Mesendoderm (in vitro differentiated cells): ENCODE measurements at regions not wholly inside any gene's neighbourhood (a gene's known extent, or its start where the extent isn't known, plus 50 kb on each side); places are given as distances from the start of the nearest gene placed in this dataset.

ENCODE experiments used
- DNase-seq: peaks from one replicate; pipeline ENCODE4 v3.0.0; 2013
- H2AK5ac ChIP-seq: 2 replicates; pipeline ENCODE4 v1.6.1; 2013; ENCODE audit warnings: low read length, inconsistent platforms
- H2BK120ac ChIP-seq: 2 replicates; pipeline ENCODE4 v1.6.1; 2013; ENCODE audit warnings: low read depth, mild to moderate bottlenecking, low read length, moderate library complexity, mixed read lengths
- H2BK15ac ChIP-seq: replicated peaks from 2 replicates; pipeline ENCODE4 v1.6.1; 2013; ENCODE audit warnings: low read depth, mild to moderate bottlenecking, moderate library complexity
- H2BK5ac ChIP-seq: 2 replicates; pipeline ENCODE4 v1.6.1; 2013; ENCODE audit warnings: low read length, inconsistent platforms
- H3K18ac ChIP-seq: 2 replicates; pipeline ENCODE4 v1.6.1; 2013; ENCODE audit warnings: mild to moderate bottlenecking, low read length, mixed read lengths
- H3K23ac ChIP-seq: one replicate; pipeline ENCODE4 v1.6.1; 2013; ENCODE audit warnings: low read length
- H3K27ac ChIP-seq: 2 replicates; pipeline ENCODE4 v1.5.1; 2013; ENCODE audit warnings: low read depth, mild to moderate bottlenecking, inconsistent platforms, low read length, moderate library complexity
- H3K27me3 ChIP-seq: 2 replicates; pipeline ENCODE4 v1.6.1; 2013; ENCODE audit warnings: low read length, control low read depth, mild to moderate bottlenecking, inconsistent platforms; ENCODE audit not compliant: insufficient read depth, poor library complexity
- H3K36me3 ChIP-seq: 2 replicates; pipeline ENCODE4 v1.6.1; 2013; ENCODE audit warnings: low read length, inconsistent platforms; ENCODE audit not compliant: control insufficient read depth, insufficient read depth
- H3K4ac ChIP-seq: one replicate; pipeline ENCODE4 v1.6.1; 2013; ENCODE audit warnings: low read depth, mild to moderate bottlenecking, low read length, moderate library complexity
- H3K4me1 ChIP-seq: 2 replicates; pipeline ENCODE4 v1.6.1; 2013; ENCODE audit warnings: low read depth, low read length, inconsistent platforms; ENCODE audit not compliant: control insufficient read depth
- H3K4me2 ChIP-seq: 2 replicates; pipeline ENCODE4 v1.6.1; 2013; ENCODE audit warnings: low read length
- H3K4me3 ChIP-seq: 2 replicates; pipeline ENCODE4 v1.5.1; 2013; ENCODE audit warnings: mild to moderate bottlenecking, low read length
- H3K56ac ChIP-seq: one replicate; pipeline ENCODE4 v1.6.1; 2013; ENCODE audit warnings: low read length
- H3K79me1 ChIP-seq: 2 replicates; pipeline ENCODE4 v1.6.1; 2013; ENCODE audit warnings: low read length, inconsistent platforms
- H3K79me2 ChIP-seq: 2 replicates; pipeline ENCODE4 v1.6.1; 2013; ENCODE audit warnings: mild to moderate bottlenecking, low read length; ENCODE audit not compliant: control insufficient read depth, insufficient read depth
- H3K9ac ChIP-seq: 2 replicates; pipeline ENCODE4 v1.6.1; 2013; ENCODE audit warnings: low read length, inconsistent platforms
- H4K5ac ChIP-seq: one replicate; pipeline ENCODE4 v1.6.1; 2013; ENCODE audit warnings: low read length
- H4K8ac ChIP-seq: one replicate; pipeline ENCODE4 v1.6.1; 2013; ENCODE audit warnings: low read depth, mild to moderate bottlenecking, control low read depth, low read length, moderate library complexity
- WGBS: extraction: QIAGEN DNeasy Blood & Tissue Kit; methylation state at CpG from one replicate; pipeline ENCODE4 v1.1.7; 2013; ENCODE audit warnings: low lambda C conversion rate, missing lambda C conversion rate; ENCODE audit not compliant: insufficient coverage; ENCODE audit errors: extremely low coverage; 5-methylcytosine and 5-hydroxymethylcytosine counted together

GRCh38 chr1:80632284-80632683 lies 1168.5 kb upstream of the ADGRL2 start:
- Histone ChIP-seq H3K9ac (no peak overlapping the region), H2BK120ac (no peak overlapping the region), H3K18ac (no peak overlapping the region), H3K56ac (no peak overlapping the region), H3K4me3 (no peak overlapping the region), H3K4ac (no peak overlapping the region), H3K4me1 (no peaks in the 10 kb centered on the region), H4K8ac (no peak overlapping the region), H3K27ac (no peak overlapping the region), H2BK5ac (no peak overlapping the region), H3K4me2 (no peak overlapping the region), H3K79me2 (no peaks in the 10 kb centered on the region), H2AK5ac (no peak overlapping the region), H3K36me3 (no peaks in the 10 kb centered on the region), H3K27me3 (no peaks in the 10 kb centered on the region), H3K79me1 (no peaks in the 10 kb centered on the region), H3K23ac (no peak overlapping the region), H4K5ac (no peak overlapping the region), H2BK15ac (no peak overlapping the region)
- WGBS, result no CpG with 5 or more reads among the region's 10 CpGs
- DNase-seq, result no peak

GRCh38 chr1:80629304-80629837 lies 1171.4 kb upstream of the ADGRL2 start:
- no peak overlapping the region for H2AK5ac ChIP-seq
- no peak overlapping the region for H2BK5ac ChIP-seq
- H3K79me2 ChIP-seq, result no peaks in the 10 kb centered on the region
- H3K56ac ChIP-seq, result no peak overlapping the region
- DNase-seq, result no peak
- H4K8ac ChIP-seq, result no peak overlapping the region
- H4K5ac ChIP-seq, result no peak overlapping the region
- H3K27me3 ChIP-seq, result no peaks in the 10 kb centered on the region
- H3K27ac ChIP-seq, result no peak overlapping the region
- H2BK15ac ChIP-seq, result no peak overlapping the region
- H3K4me1 ChIP-seq, result no peaks in the 10 kb centered on the region
- no peak overlapping the region for H3K23ac ChIP-seq
- no peaks in the 10 kb centered on the region for H3K36me3 ChIP-seq
- no CpG with 5 or more reads among the region's 3 CpGs for WGBS
- H3K4me3 ChIP-seq, result no peak overlapping the region
- no peak overlapping the region for H3K4me2 ChIP-seq
- H3K9ac ChIP-seq, result no peak overlapping the region
- no peak overlapping the region for H3K18ac ChIP-seq
- no peaks in the 10 kb centered on the region for H3K79me1 ChIP-seq
- no peak overlapping the region for H2BK120ac ChIP-seq
- no peak overlapping the region for H3K4ac ChIP-seq

GRCh38 chr1:80624682-80625081 lies 1176.1 kb upstream of the ADGRL2 start:
- H3K4ac ChIP-seq, result no peak overlapping the region
- no peak overlapping the region for H3K4me2 ChIP-seq
- no peak overlapping the region for H3K18ac ChIP-seq
- no peaks in the 10 kb centered on the region for H3K27me3 ChIP-seq
- no peak overlapping the region for H3K56ac ChIP-seq
- no CpG with 5 or more reads among the region's 4 CpGs for WGBS
- no peaks in the 10 kb centered on the region for H3K36me3 ChIP-seq
- no peaks in the 10 kb centered on the region for H3K79me1 ChIP-seq
- no peak overlapping the region for H2AK5ac ChIP-seq
- no peak overlapping the region for H3K9ac ChIP-seq
- no peak for DNase-seq
- no peak overlapping the region for H2BK15ac ChIP-seq
- no peaks in the 10 kb centered on the region for H3K4me1 ChIP-seq
- no peak overlapping the region for H2BK120ac ChIP-seq
- H4K8ac ChIP-seq, result no peak overlapping the region
- no peak overlapping the region for H3K23ac ChIP-seq
- no peak overlapping the region for H4K5ac ChIP-seq
- H3K4me3 ChIP-seq, result no peak overlapping the region
- no peak overlapping the region for H3K27ac ChIP-seq
- no peaks in the 10 kb centered on the region for H3K79me2 ChIP-seq
- no peak overlapping the region for H2BK5ac ChIP-seq

- Histone ChIP-seq H2BK120ac (no peak overlapping the region), H3K27ac (no peak overlapping the region), H4K8ac (no peak overlapping the region)
These were observed 1193.7 kb upstream of the ADGRL2 start for GRCh38 chr1:80607064-80607463.

GRCh38 chr1:80594013-80594412 lies 1206.7 kb upstream of the ADGRL2 start:
- Histone ChIP-seq H3K79me2 (no peaks in the 10 kb centered on the region), H3K4me1 (no peaks in the 10 kb centered on the region), H3K27me3 (no peaks in the 10 kb centered on the region), H4K8ac (no peak overlapping the region), H3K36me3 (no peaks in the 10 kb centered on the region), H3K23ac (no peak overlapping the region), H2BK5ac (no peak overlapping the region), H3K79me1 (no peaks in the 10 kb centered on the region), H2BK15ac (no peak overlapping the region), H3K4me3 (no peak overlapping the region), H3K4me2 (no peak overlapping the region), H3K4ac (no peak overlapping the region), H3K27ac (no peak overlapping the region), H3K9ac (no peak overlapping the region), H4K5ac (no peak overlapping the region), H2AK5ac (no peak overlapping the region), H3K56ac (no peak overlapping the region), H2BK120ac (no peak overlapping the region), H3K18ac (no peak overlapping the region)
- no peak for DNase-seq
- WGBS, result no CpG with 5 or more reads among the region's 3 CpGs

More at GRCh38 chr1:80607064-80607463, 1193.7 kb upstream of the ADGRL2 start:
- no peak overlapping the region for H3K4me2 ChIP-seq
- no peak overlapping the region for H4K5ac ChIP-seq
- no peaks in the 10 kb centered on the region for H3K79me1 ChIP-seq
- H2AK5ac ChIP-seq, result no peak overlapping the region
- H3K23ac ChIP-seq, result no peak overlapping the region
- no peak overlapping the region for H3K4ac ChIP-seq
- H3K4me1 ChIP-seq, result no peaks in the 10 kb centered on the region
- H3K36me3 ChIP-seq, result no peaks in the 10 kb centered on the region
- H3K4me3 ChIP-seq, result no peak overlapping the region
- H3K18ac ChIP-seq, result no peak overlapping the region
- H3K79me2 ChIP-seq, result no peaks in the 10 kb centered on the region
- H3K9ac ChIP-seq, result no peak overlapping the region
- H3K56ac ChIP-seq, result no peak overlapping the region
- no peak overlapping the region for H2BK15ac ChIP-seq
- no peak overlapping the region for H2BK5ac ChIP-seq
- no peaks in the 10 kb centered on the region for H3K27me3 ChIP-seq
- no peak for DNase-seq

- Histone ChIP-seq H2BK120ac (no peak overlapping the region), H3K4ac (no peak overlapping the region), H3K4me3 (no peak overlapping the region), H2AK5ac (no peak overlapping the region), H3K79me2 (no peaks in the 10 kb centered on the region), H3K36me3 (no peaks in the 10 kb centered on the region), H3K18ac (no peak overlapping the region), H3K27me3 (no peaks in the 10 kb centered on the region), H2BK5ac (no peak overlapping the region), H3K23ac (no peak overlapping the region), H2BK15ac (no peak overlapping the region), H3K4me1 (no peaks in the 10 kb centered on the region), H3K79me1 (no peaks in the 10 kb centered on the region), H3K27ac (no peak overlapping the region), H3K9ac (no peak overlapping the region), H3K4me2 (no peak overlapping the region), H4K5ac (no peak overlapping the region), H3K56ac (no peak overlapping the region), H4K8ac (no peak overlapping the region)
- no peak for DNase-seq
- no CpG with 5 or more reads among the region's 4 CpGs for WGBS
These were observed 1207.5 kb upstream of the ADGRL2 start for GRCh38 chr1:80593197-80593596.
